Mesendoderm (in vitro differentiated cells): ENCODE measurements at regions not wholly inside any gene's neighbourhood (a gene's known extent, or its start where the extent isn't known, plus 50 kb on each side); places are given as distances from the start of the nearest gene placed in this dataset.

Experiments
- DNase-seq: peaks from one replicate; pipeline ENCODE4 v3.0.0; 2013
- H2AK5ac ChIP-seq: 2 replicates; pipeline ENCODE4 v1.6.1; 2013; ENCODE audit warnings: low read length, inconsistent platforms
- H2BK120ac ChIP-seq: 2 replicates; pipeline ENCODE4 v1.6.1; 2013; ENCODE audit warnings: low read depth, mild to moderate bottlenecking, low read length, moderate library complexity, mixed read lengths
- H2BK15ac ChIP-seq: replicated peaks from 2 replicates; pipeline ENCODE4 v1.6.1; 2013; ENCODE audit warnings: low read depth, mild to moderate bottlenecking, moderate library complexity
- H2BK5ac ChIP-seq: 2 replicates; pipeline ENCODE4 v1.6.1; 2013; ENCODE audit warnings: low read length, inconsistent platforms
- H3K18ac ChIP-seq: 2 replicates; pipeline ENCODE4 v1.6.1; 2013; ENCODE audit warnings: mild to moderate bottlenecking, low read length, mixed read lengths
- H3K23ac ChIP-seq: one replicate; pipeline ENCODE4 v1.6.1; 2013; ENCODE audit warnings: low read length
- H3K27ac ChIP-seq: 2 replicates; pipeline ENCODE4 v1.5.1; 2013; ENCODE audit warnings: low read depth, mild to moderate bottlenecking, inconsistent platforms, low read length, moderate library complexity
- H3K27me3 ChIP-seq: 2 replicates; pipeline ENCODE4 v1.6.1; 2013; ENCODE audit warnings: low read length, control low read depth, mild to moderate bottlenecking, inconsistent platforms; ENCODE audit not compliant: insufficient read depth, poor library complexity
- H3K36me3 ChIP-seq: 2 replicates; pipeline ENCODE4 v1.6.1; 2013; ENCODE audit warnings: low read length, inconsistent platforms; ENCODE audit not compliant: control insufficient read depth, insufficient read depth
- H3K4ac ChIP-seq: one replicate; pipeline ENCODE4 v1.6.1; 2013; ENCODE audit warnings: low read depth, mild to moderate bottlenecking, low read length, moderate library complexity
- H3K4me1 ChIP-seq: 2 replicates; pipeline ENCODE4 v1.6.1; 2013; ENCODE audit warnings: low read depth, low read length, inconsistent platforms; ENCODE audit not compliant: control insufficient read depth
- H3K4me2 ChIP-seq: 2 replicates; pipeline ENCODE4 v1.6.1; 2013; ENCODE audit warnings: low read length
- H3K4me3 ChIP-seq: 2 replicates; pipeline ENCODE4 v1.5.1; 2013; ENCODE audit warnings: mild to moderate bottlenecking, low read length
- H3K56ac ChIP-seq: one replicate; pipeline ENCODE4 v1.6.1; 2013; ENCODE audit warnings: low read length
- H3K79me1 ChIP-seq: 2 replicates; pipeline ENCODE4 v1.6.1; 2013; ENCODE audit warnings: low read length, inconsistent platforms
- H3K79me2 ChIP-seq: 2 replicates; pipeline ENCODE4 v1.6.1; 2013; ENCODE audit warnings: mild to moderate bottlenecking, low read length; ENCODE audit not compliant: control insufficient read depth, insufficient read depth
- H3K9ac ChIP-seq: 2 replicates; pipeline ENCODE4 v1.6.1; 2013; ENCODE audit warnings: low read length, inconsistent platforms
- H4K5ac ChIP-seq: one replicate; pipeline ENCODE4 v1.6.1; 2013; ENCODE audit warnings: low read length
- H4K8ac ChIP-seq: one replicate; pipeline ENCODE4 v1.6.1; 2013; ENCODE audit warnings: low read depth, mild to moderate bottlenecking, control low read depth, low read length, moderate library complexity
- WGBS: extraction: QIAGEN DNeasy Blood & Tissue Kit; methylation state at CpG from one replicate; pipeline ENCODE4 v1.1.7; 2013; ENCODE audit warnings: low lambda C conversion rate, missing lambda C conversion rate; ENCODE audit not compliant: insufficient coverage; ENCODE audit errors: extremely low coverage; 5-methylcytosine and 5-hydroxymethylcytosine counted together

- Histone ChIP-seq H2AK5ac (no peak overlapping the region), H3K9ac (no peak overlapping the region), H4K5ac (no peak overlapping the region), H3K23ac (no peak overlapping the region), H3K4me3 (no peak overlapping the region), H3K18ac (no peak overlapping the region), H3K56ac (no peak overlapping the region), H4K8ac (no peak overlapping the region), H3K79me1 (no peaks in the 10 kb centered on the region), H3K27ac (no peak overlapping the region), H2BK120ac (no peak overlapping the region), H3K79me2 (no peaks in the 10 kb centered on the region), H3K4me2 (no peak overlapping the region), H3K4me1 (no peaks in the 10 kb centered on the region), H2BK15ac (no peak overlapping the region), H2BK5ac (no peak overlapping the region), H3K27me3 (no peaks in the 10 kb centered on the region), H3K36me3 (no peaks in the 10 kb centered on the region), H3K4ac (no peak overlapping the region)
- WGBS = no CpG with 5 or more reads among the region's 1 CpG
- no peak for DNase-seq
Observed at GRCh38 chr1:80472145-80472544, 1328.6 kb upstream of the ADGRL2 start.

- Histone ChIP-seq H3K4me2 (no peak overlapping the region), H3K23ac (no peak overlapping the region), H4K8ac (no peak overlapping the region), H2BK120ac (no peak overlapping the region), H3K4me3 (no peak overlapping the region), H3K56ac (no peak overlapping the region), H3K27me3 (no peaks in the 10 kb centered on the region), H3K9ac (no peak overlapping the region), H2BK5ac (no peak overlapping the region), H3K18ac (no peak overlapping the region), H3K36me3 (no peaks in the 10 kb centered on the region), H4K5ac (no peak overlapping the region), H3K4me1 (no peaks in the 10 kb centered on the region), H3K4ac (no peak overlapping the region), H3K79me2 (no peaks in the 10 kb centered on the region), H3K27ac (no peak overlapping the region), H2BK15ac (no peak overlapping the region), H3K79me1 (no peaks in the 10 kb centered on the region), H2AK5ac (no peak overlapping the region)
- DNase-seq = no peak
- WGBS = no CpG with 5 or more reads among the region's 1 CpG
Observed at GRCh38 chr1:80468356-80468755, 1332.4 kb upstream of the ADGRL2 start.

DNA sequence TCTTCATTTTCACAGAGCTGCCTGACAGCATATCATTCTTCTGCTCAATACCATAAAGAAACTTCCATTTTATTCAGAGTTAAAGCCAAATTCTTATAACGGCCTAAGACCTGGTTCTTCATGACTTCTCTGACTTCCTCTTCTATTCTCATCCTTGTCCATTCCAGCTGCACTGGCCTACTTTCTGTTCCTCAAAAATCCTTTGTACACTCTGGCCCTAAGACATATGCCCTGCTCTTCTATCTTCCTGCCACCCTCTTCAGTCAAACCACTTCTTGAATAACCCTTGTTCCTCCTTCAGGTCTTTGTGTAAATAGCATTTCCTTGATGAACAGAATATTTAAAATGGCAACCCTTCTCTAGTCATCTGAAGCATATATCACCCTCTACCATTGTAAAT lies 1338.7 kb upstream of the ADGRL2 start:
- Histone ChIP-seq H3K9ac (no peak overlapping the region), H3K36me3 (no peaks in the 10 kb centered on the region), H3K18ac (no peak overlapping the region), H3K4ac (no peak overlapping the region), H3K79me2 (no peaks in the 10 kb centered on the region), H3K4me3 (no peak overlapping the region), H2AK5ac (no peak overlapping the region), H3K4me2 (no peak overlapping the region), H3K23ac (no peak overlapping the region), H3K27ac (no peak overlapping the region), H2BK15ac (no peak overlapping the region), H4K8ac (no peak overlapping the region), H2BK120ac (no peak overlapping the region), H3K4me1 (no peaks in the 10 kb centered on the region), H2BK5ac (no peak overlapping the region), H3K79me1 (no peaks in the 10 kb centered on the region), H4K5ac (no peak overlapping the region), H3K56ac (no peak overlapping the region), H3K27me3 (no peaks in the 10 kb centered on the region)
- DNase-seq = no peak
- no CpG with 5 or more reads among the region's 1 CpG for WGBS

DNA sequence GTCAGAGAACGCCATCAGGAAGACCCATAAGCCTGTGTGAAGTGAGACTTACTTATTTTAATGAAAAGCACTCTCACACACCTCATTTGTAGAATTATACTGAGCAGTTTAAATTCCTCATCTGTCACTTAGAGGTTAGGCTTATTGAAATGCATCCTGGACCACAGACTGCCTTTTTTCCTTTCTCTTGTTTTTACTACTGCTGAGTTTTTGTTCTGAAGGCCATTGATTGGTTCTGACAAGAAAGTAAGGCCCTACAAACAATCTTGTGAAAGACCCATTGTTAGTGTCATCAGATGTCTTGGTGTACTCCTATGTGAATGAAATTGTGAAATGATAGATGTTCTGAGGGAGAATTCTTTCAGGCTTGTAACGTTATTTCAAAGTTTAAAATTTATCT lies 1343.3 kb upstream of the ADGRL2 start:
- no peak overlapping the region for H3K56ac ChIP-seq
- H2BK5ac ChIP-seq = no peak overlapping the region
- WGBS = no CpG with 5 or more reads among the region's 2 CpGs
- no peak overlapping the region for H3K18ac ChIP-seq
- no peaks in the 10 kb centered on the region for H3K79me2 ChIP-seq
- H3K23ac ChIP-seq = no peak overlapping the region
- no peaks in the 10 kb centered on the region for H3K27me3 ChIP-seq
- no peak overlapping the region for H2BK15ac ChIP-seq
- H3K4me2 ChIP-seq = no peak overlapping the region
- no peak overlapping the region for H2AK5ac ChIP-seq
- no peak overlapping the region for H3K4me3 ChIP-seq
- no peak overlapping the region for H2BK120ac ChIP-seq
- no peak overlapping the region for H4K5ac ChIP-seq
- no peaks in the 10 kb centered on the region for H3K4me1 ChIP-seq
- no peaks in the 10 kb centered on the region for H3K79me1 ChIP-seq
- H3K36me3 ChIP-seq = no peaks in the 10 kb centered on the region
- H3K27ac ChIP-seq = no peak overlapping the region
- no peak overlapping the region for H4K8ac ChIP-seq
- no peak overlapping the region for H3K9ac ChIP-seq
- H3K4ac ChIP-seq = no peak overlapping the region
- peak; percentile 14 for DNase-seq

- H3K4me3 ChIP-seq = no peak overlapping the region
- H3K27ac ChIP-seq = no peak overlapping the region
- H3K79me2 ChIP-seq = no peaks in the 10 kb centered on the region
- no peaks in the 10 kb centered on the region for H3K4me1 ChIP-seq
- no CpG with 5 or more reads among the region's 2 CpGs for WGBS
- no peak for DNase-seq
- no peak overlapping the region for H2BK15ac ChIP-seq
- no peak overlapping the region for H4K8ac ChIP-seq
- no peak overlapping the region for H2AK5ac ChIP-seq
- H3K4ac ChIP-seq = no peak overlapping the region
- H3K4me2 ChIP-seq = no peak overlapping the region
- H3K79me1 ChIP-seq = no peaks in the 10 kb centered on the region
- no peak overlapping the region for H3K18ac ChIP-seq
- H2BK5ac ChIP-seq = no peak overlapping the region
- no peak overlapping the region for H4K5ac ChIP-seq
- no peak overlapping the region for H3K56ac ChIP-seq
- no peaks in the 10 kb centered on the region for H3K27me3 ChIP-seq
- H3K36me3 ChIP-seq = no peaks in the 10 kb centered on the region
- H3K23ac ChIP-seq = no peak overlapping the region
- no peak overlapping the region for H3K9ac ChIP-seq
- no peak overlapping the region for H2BK120ac ChIP-seq
Observed at GRCh38 chr1:80453775-80454174, 1347.0 kb upstream of the ADGRL2 start.

DNA sequence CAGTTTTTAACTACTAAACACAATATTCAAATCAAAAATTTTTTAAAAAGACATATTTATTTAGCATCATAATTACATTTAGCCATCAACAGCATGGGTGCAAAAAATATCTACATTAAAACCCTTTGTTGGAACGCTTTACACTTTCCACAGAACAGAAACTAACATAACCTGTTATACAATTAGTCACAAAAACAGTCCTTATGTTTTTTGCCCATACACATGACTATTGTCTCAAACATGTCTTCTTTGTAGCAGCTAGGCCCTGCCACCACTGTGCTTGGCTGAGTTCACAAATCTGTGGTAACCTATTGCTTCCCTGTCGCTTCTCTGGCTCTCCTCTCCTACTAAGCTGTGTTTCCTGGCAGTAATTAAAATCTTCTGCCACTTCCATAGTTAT lies 1350.0 kb upstream of the ADGRL2 start:
- no peak overlapping the region for H3K56ac ChIP-seq
- DNase-seq = no peak
- H3K79me2 ChIP-seq = no peaks in the 10 kb centered on the region
- no peak overlapping the region for H4K8ac ChIP-seq
- no peak overlapping the region for H2BK15ac ChIP-seq
- no peaks in the 10 kb centered on the region for H3K27me3 ChIP-seq
- no peak overlapping the region for H4K5ac ChIP-seq
- H3K4ac ChIP-seq = no peak overlapping the region
- no peak overlapping the region for H2AK5ac ChIP-seq
- no peak overlapping the region for H3K18ac ChIP-seq
- H2BK120ac ChIP-seq = no peak overlapping the region
- no peaks in the 10 kb centered on the region for H3K36me3 ChIP-seq
- H3K4me2 ChIP-seq = no peak overlapping the region
- no peak overlapping the region for H3K4me3 ChIP-seq
- no CpG with 5 or more reads among the region's 2 CpGs for WGBS
- H3K4me1 ChIP-seq = no peaks in the 10 kb centered on the region
- no peak overlapping the region for H2BK5ac ChIP-seq
- H3K79me1 ChIP-seq = no peaks in the 10 kb centered on the region
- no peak overlapping the region for H3K9ac ChIP-seq
- H3K27ac ChIP-seq = no peak overlapping the region
- H3K23ac ChIP-seq = no peak overlapping the region
